ENCODE measurements at regions not wholly inside any gene's neighbourhood (a gene's known extent, or its start where the extent isn't known, plus 50 kb on each side); places are given as distances from the start of the nearest gene placed in this dataset.

- no peak for DNase-seq
- Histone ChIP-seq H3K27ac (no peak overlapping the region), H3K4me3 (no peak overlapping the region), H3K9me3 (peaks cover 0 to 8% (median 0%) of the 10 kb centered on the region in 4 donors), H3K27me3 (no peaks in the 10 kb centered on the region), H3K36me3 (no peaks in the 10 kb centered on the region), H3K4me1 (peaks cover 0 to 8% (median 3%) of the 10 kb centered on the region in 4 donors)
- intact Hi-C loops (cut with DNase I), result no loop called here
- TF ChIP-seq POLR2AphosphoS5 (IDR thresholded peaks at IDR 0.05) (no peak), POLR2A (IDR thresholded peaks at IDR 0.05) (no peak), CTCF (IDR thresholded peaks at IDR 0.05) (no peak), EP300 (IDR thresholded peaks at IDR 0.05) (no peak)
- 44 to 57% methylated on average over 13 of the region's 13 CpGs for WGBS, 2 donors
Observed at GRCh38 chr10:129322933-129323820, 143.9 kb upstream of the MGMT start.

DNA sequence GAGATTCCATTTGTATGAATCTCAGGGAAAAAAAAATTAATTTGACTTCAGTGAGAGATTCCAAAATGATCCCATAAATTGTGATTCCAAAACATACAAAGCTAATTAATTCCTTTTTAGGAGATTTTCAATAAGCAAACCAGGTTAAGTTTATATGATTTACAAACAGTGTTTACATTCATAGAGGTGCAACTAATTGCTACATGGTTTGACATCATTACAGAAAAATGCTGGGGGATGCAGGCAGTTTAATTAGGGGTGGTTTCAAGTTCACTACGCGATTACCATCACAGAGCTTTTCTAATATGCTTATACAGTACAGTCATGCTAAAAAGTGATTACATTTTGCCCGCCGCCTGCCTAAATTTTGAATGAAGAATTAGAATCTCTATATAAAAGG lies 143.2 kb upstream of the MGMT start:
- TF ChIP-seq POLR2A (IDR thresholded peaks at IDR 0.05), result no peak
- TF ChIP-seq POLR2AphosphoS5 (IDR thresholded peaks at IDR 0.05), result no peak
- TF ChIP-seq CTCF (IDR thresholded peaks at IDR 0.05), result no peak
- no peak for TF ChIP-seq EP300 (IDR thresholded peaks at IDR 0.05)
- H3K27ac ChIP-seq, result no peak overlapping the region
- peaks cover 0 to 8% (median 3%) of the 10 kb centered on the region in 4 donors for H3K4me1 ChIP-seq
- no peak overlapping the region for H3K4me3 ChIP-seq
- DNase-seq, result no peak
- WGBS, 2 donors, result 78 to 84% methylated on average over 4 of the region's 4 CpGs
- H3K27me3 ChIP-seq, result no peaks in the 10 kb centered on the region
- no peaks in the 10 kb centered on the region for H3K36me3 ChIP-seq
- H3K9me3 ChIP-seq, result peaks cover 0 to 8% (median 0%) of the 10 kb centered on the region in 4 donors
- intact Hi-C loops (cut with DNase I), result no loop called here

- intact Hi-C loops (cut with DNase I), result no loop called here
- DNase-seq, result no peak
- TF ChIP-seq POLR2AphosphoS5 (IDR thresholded peaks at IDR 0.05) (no peak), CTCF (IDR thresholded peaks at IDR 0.05) (no peak), EP300 (IDR thresholded peaks at IDR 0.05) (no peak), POLR2A (IDR thresholded peaks at IDR 0.05) (no peak)
- Histone ChIP-seq H3K27ac (no peak overlapping the region), H3K27me3 (peaks cover 0 to 4% (median 0%) of the 10 kb centered on the region in 3 donors), H3K9me3 (peaks cover 0 to 3% (median 0%) of the 10 kb centered on the region in 4 donors), H3K4me3 (no peak overlapping the region), H3K36me3 (no peaks in the 10 kb centered on the region), H3K4me1 (peaks cover 0 to 8% (median 3%) of the 10 kb centered on the region in 4 donors)
- WGBS, 2 donors, result 65 to 78% methylated on average over 2 of the region's 2 CpGs
Observed at GRCh38 chr10:129325893-129326292, 141.1 kb upstream of the MGMT start.

DNA sequence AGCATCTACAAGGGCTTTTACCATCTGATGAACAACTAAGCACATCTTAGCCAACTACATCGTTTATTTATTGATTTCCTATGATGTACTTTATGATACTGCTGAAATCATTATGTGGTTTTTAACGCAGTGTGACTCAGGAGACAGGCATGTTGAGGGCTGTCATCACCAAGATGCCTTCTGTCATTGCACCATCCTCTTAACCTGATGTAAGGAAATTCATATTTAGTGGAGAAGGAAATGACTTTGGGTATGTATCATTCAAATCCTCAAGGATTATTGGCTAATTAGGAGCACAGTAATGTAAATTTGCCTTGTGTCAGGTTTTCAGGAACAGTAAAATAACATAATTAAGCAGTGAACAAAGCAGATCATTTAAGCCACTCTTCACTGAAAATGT lies 138.5 kb upstream of the MGMT start:
- intact Hi-C loops (cut with DNase I), result no loop called here
- 46 to 75% methylated on average over 2 of the region's 2 CpGs for WGBS, 2 donors
- Histone ChIP-seq H3K36me3 (no peaks in the 10 kb centered on the region), H3K4me1 (peaks cover 0 to 2% (median under 1%) of the 10 kb centered on the region in 4 donors), H3K4me3 (no peak overlapping the region), H3K27ac (no peak overlapping the region), H3K27me3 (peaks cover 0 to 13% (median 0%) of the 10 kb centered on the region in 3 donors), H3K9me3 (no peaks in the 10 kb centered on the region)
- TF ChIP-seq EP300 (IDR thresholded peaks at IDR 0.05) (no peak), CTCF (IDR thresholded peaks at IDR 0.05) (no peak), POLR2AphosphoS5 (IDR thresholded peaks at IDR 0.05) (no peak), POLR2A (IDR thresholded peaks at IDR 0.05) (no peak)
- DNase-seq, result no peak

Data from sigmoid colon (tissue), 6 donors.